Spleen (tissue), 11 donors: ENCODE measurements at regions not wholly inside any gene's neighbourhood (a gene's known extent, or its start where the extent isn't known, plus 50 kb on each side); places are given as distances from the start of the nearest gene placed in this dataset.

Experiments
- DNase-seq: peaks from one replicate; pipeline ENCODE4 v3.0.0-alpha.2; 2020
- H3K27ac ChIP-seq, 8 donors: fragments of 200-600 bp; sonication (generic) in 7 of 8; 1 replicate in 4 of 8; 2 replicates in 4 of 8; pipeline versions ENCODE4 v1.5.0 to v1.8.0; 2016 to 2021; ENCODE audit warnings: inconsistent platforms in 4 of 8, mild to moderate bottlenecking in 4 of 8, moderate library complexity in 1 of 8
- H3K27me3 ChIP-seq, 7 donors: fragments of 200-600 bp; sonication (generic) in 6 of 7; replicated peaks in 1 of 7; 1 replicate in 4 of 7; 2 replicates in 3 of 7; pipeline versions ENCODE4 v1.5.0 to v1.8.0; 2016 to 2021; ENCODE audit warnings: inconsistent platforms in 3 of 7, mild to moderate bottlenecking in 1 of 7
- H3K36me3 ChIP-seq, 6 donors: fragments of 200-600 bp; sonication (generic) in 5 of 6; 1 replicate in 4 of 6; 2 replicates in 2 of 6; pipeline versions ENCODE4 v1.5.0 to v1.8.0; 2016 to 2021; ENCODE audit warnings: inconsistent platforms in 2 of 6
- H3K4me1 ChIP-seq, 6 donors: fragments of 200-600 bp; sonication (generic) in 5 of 6; 1 replicate in 3 of 6; 2 replicates in 3 of 6; pipeline versions ENCODE4 v1.5.0 to v1.8.0; 2016 to 2021; ENCODE audit warnings: inconsistent platforms in 3 of 6
- H3K4me3 ChIP-seq, 8 donors: fragments of 200-600 bp; sonication (generic) in 7 of 8; 1 replicate in 4 of 8; 2 replicates in 4 of 8; pipeline versions ENCODE4 v1.5.0 to v1.8.0; 2016 to 2021; ENCODE audit warnings: inconsistent platforms in 4 of 8, mild to moderate bottlenecking in 4 of 8, moderate library complexity in 2 of 8
- H3K9me3 ChIP-seq, 8 donors: fragments of 200-600 bp; sonication (generic) in 7 of 8; 1 replicate in 4 of 8; 2 replicates in 4 of 8; pipeline versions ENCODE4 v1.5.0 to v1.8.0; 2016 to 2021; ENCODE audit warnings: inconsistent platforms in 4 of 8
- CTCF ChIP-seq, 11 experiments: fragments of 200-600 bp in 7 of 11; fragments of 450-650 bp in 4 of 11; sonication (generic) in 4 of 11; IDR thresholded peaks in 8 of 11; conservative IDR thresholded peaks in 3 of 11; 1 replicate in 7 of 11; 2 replicates in 4 of 11; pipeline versions ENCODE4 v1.4.0 to v1.8.0; 2016 to 2021; ENCODE audit warnings: antibody characterized with exemption in 11 of 11, inconsistent platforms in 4 of 11, mild to moderate bottlenecking in 1 of 11
- POLR2A ChIP-seq, 3 donors: fragments of 450-650 bp; IDR thresholded peaks; one replicate each; pipeline ENCODE4 v1.5.1; 2017; ENCODE audit warnings: antibody characterized with exemption in 3 of 3, mild to moderate bottlenecking in 1 of 3
- POLR2AphosphoS5 ChIP-seq, 3 donors: sonication (generic); formaldehyde crosslinking; IDR thresholded peaks; one replicate each; pipeline ENCODE4 v1.5.1; 2017; ENCODE audit warnings: antibody characterized with exemption in 3 of 3
- WGBS, 5 donors: extraction: QIAGEN DNeasy Blood & Tissue Kit in 3 of 5; methylation state at CpG; one replicate each; pipeline versions ENCODE4 v1.1.5 to v1.1.7; 2013 to 2018; 5-methylcytosine and 5-hydroxymethylcytosine counted together
- intact Hi-C: fragments of 100-400 bp; cut with DNase I; formaldehyde crosslinking; loops from one replicate; pipeline ENCODE4 v1.15.0; 2023; ENCODE audit warnings: low total_unique reads
- small RNA-seq, 4 donors: library from RNA; depleted of rRNA; stranded (forward); fragments of <200 nt; gene quantifications; one replicate each; pipeline ENCODE3, GENCODE V24; 2016
- donor health status: healthy with polysubstance abuse.
- donor health status: DM: no; HTN: no; CAD: no; lungs with moderate emphysema.
- donor health status: DM: no; HTN: no; CAD: no.
- donor health status: Bipolar disorder and iron deficiency.
- donor health status: healthy.
- donor health status: DM: no; HTN: no; CAD: no.
- donor health status: DM: yes; HTN: yes; CAD: no.

- DNase-seq, result no peak
- WGBS, 5 donors, result 52 to 69% (median 60%) methylated on average over 3 of the region's 3 CpGs
- Histone ChIP-seq H3K27me3 (peaks cover 0 to 5% (median 0%) of the 10 kb centered on the region in 7 donors), H3K36me3 (no peaks in the 10 kb centered on the region), H3K4me1 (no peaks in the 10 kb centered on the region), H3K27ac (no peak overlapping the region), H3K4me3 (no peak overlapping the region), H3K9me3 (no peaks in the 10 kb centered on the region)
- intact Hi-C loops, result no loop called here
- no peak for TF ChIP-seq POLR2A (IDR thresholded peaks at IDR 0.05)
- no peak for TF ChIP-seq CTCF (IDR thresholded peaks at IDR 0.05 in 8 of 11, conservative IDR thresholded peaks at IDR 0.05 in 3 of 11)
- TF ChIP-seq POLR2AphosphoS5 (IDR thresholded peaks at IDR 0.05), result no peak
These were observed 61.8 kb upstream of the HSF2 start for GRCh38 chr6:122337645-122338044.

- WGBS, 5 donors, result 28 to 69% (median 47%) methylated on average over 2 of the region's 2 CpGs
- no peak overlapping the region for H3K4me3 ChIP-seq
- peaks cover 0 to 5% (median 0%) of the 10 kb centered on the region in 7 donors for H3K27me3 ChIP-seq
- H3K36me3 ChIP-seq, result no peaks in the 10 kb centered on the region
- TF ChIP-seq CTCF (IDR thresholded peaks at IDR 0.05 in 8 of 11, conservative IDR thresholded peaks at IDR 0.05 in 3 of 11) (no peak), POLR2A (IDR thresholded peaks at IDR 0.05) (no peak), POLR2AphosphoS5 (IDR thresholded peaks at IDR 0.05) (no peak)
- H3K9me3 ChIP-seq, result no peaks in the 10 kb centered on the region
- no peak for DNase-seq
- H3K4me1 ChIP-seq, result no peaks in the 10 kb centered on the region
- H3K27ac ChIP-seq, result no peak overlapping the region
- intact Hi-C loops, result no loop called here
These were observed 59.8 kb upstream of the HSF2 start for GRCh38 chr6:122339661-122340060.

GRCh38 chr6:122347280-122347679 lies 52.2 kb upstream of the HSF2 start:
- Histone ChIP-seq H3K4me3 (no peak overlapping the region), H3K4me1 (no peaks in the 10 kb centered on the region), H3K36me3 (no peaks in the 10 kb centered on the region), H3K27ac (no peak overlapping the region), H3K9me3 (no peaks in the 10 kb centered on the region), H3K27me3 (no peaks in the 10 kb centered on the region)
- TF ChIP-seq POLR2A (IDR thresholded peaks at IDR 0.05) (no peak), CTCF (IDR thresholded peaks at IDR 0.05 in 8 of 11, conservative IDR thresholded peaks at IDR 0.05 in 3 of 11) (no peak), POLR2AphosphoS5 (IDR thresholded peaks at IDR 0.05) (no peak)
- no peak for DNase-seq
- 31 to 45% (median 35%) methylated on average over 2 of the region's 2 CpGs for WGBS, 5 donors
- intact Hi-C loops, result no loop called here

- no peak for DNase-seq
- Histone ChIP-seq H3K36me3 (no peaks in the 10 kb centered on the region), H3K4me3 (no peak overlapping the region), H3K4me1 (no peaks in the 10 kb centered on the region), H3K27ac (no peak overlapping the region), H3K9me3 (no peaks in the 10 kb centered on the region), H3K27me3 (no peaks in the 10 kb centered on the region)
- 74 to 89% (median 82%) methylated on average over 4 of the region's 4 CpGs for WGBS, 5 donors
- TF ChIP-seq POLR2AphosphoS5 (IDR thresholded peaks at IDR 0.05) (no peak), POLR2A (IDR thresholded peaks at IDR 0.05) (no peak), CTCF (IDR thresholded peaks at IDR 0.05 in 8 of 11, conservative IDR thresholded peaks at IDR 0.05 in 3 of 11) (no peak)
- intact Hi-C loops, result no loop called here
These were observed 51.7 kb upstream of the HSF2 start for GRCh38 chr6:122347751-122348150.

Small RNA genes in the stretch of these regions (small RNA-seq; reads per million reads assigned to genes)
- gene AL603865.2 (0 reads per million in 4 donors), gene RNU1-18P (0 reads per million in 4 donors), gene RNU2-8P (0.08 to 0.89 (median 0.24) reads per million in 4 donors), gene RNU4-76P (0 reads per million in 4 donors)
